ENCODE measurements at regions not wholly inside any gene's neighbourhood (a gene's known extent, or its start where the extent isn't known, plus 50 kb on each side); places are given as distances from the start of the nearest gene placed in this dataset.

GRCh38 chr4:35975617-35976355, 268.5 kb downstream of the ARAP2 start:
- intact Hi-C loops (cut with micrococcal nuclease), result no loop called here
- Mint-ChIP-seq H3K4me3 (no peak overlapping the region), H3K27ac (no peak overlapping the region), H3K27me3 (no peaks in the 10 kb centered on the region), H3K9me3 (no peaks in the 10 kb centered on the region), H3K4me1 (ENCODE audit: low read depth) (no peaks in the 10 kb centered on the region), H3K36me3 (ENCODE audit: low read depth) (no peaks in the 10 kb centered on the region)

DNA sequence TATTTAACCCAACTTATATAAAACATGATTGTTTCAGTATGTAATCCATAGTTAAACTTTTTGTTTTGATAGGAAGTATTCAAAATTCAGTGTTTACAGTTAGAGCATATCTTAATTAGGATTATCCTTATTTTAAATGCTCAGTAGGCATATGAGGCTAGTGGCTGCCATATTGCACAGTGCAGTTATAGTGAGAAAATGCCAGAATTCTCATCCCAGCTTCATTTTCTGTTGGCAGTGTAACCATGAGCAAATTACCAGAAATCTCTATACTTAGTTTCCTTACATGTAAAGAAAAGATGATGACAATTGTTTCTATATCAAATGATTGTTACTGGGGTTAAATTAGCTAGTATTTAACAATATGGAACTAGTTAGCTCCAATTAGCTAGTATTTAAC, 265.8 kb downstream of the ARAP2 start:
- H3K27ac Mint-ChIP-seq, result no peak overlapping the region
- intact Hi-C loops (cut with micrococcal nuclease), result no loop called here
- H3K27me3 Mint-ChIP-seq, result no peaks in the 10 kb centered on the region
- no peak overlapping the region for H3K4me3 Mint-ChIP-seq
- peaks cover 10% of the 10 kb centered on the region for H3K9me3 Mint-ChIP-seq
- H3K36me3 Mint-ChIP-seq (ENCODE audit: low read depth), result no peaks in the 10 kb centered on the region
- H3K4me1 Mint-ChIP-seq (ENCODE audit: low read depth), result peaks cover 12% of the 10 kb centered on the region

DNA sequence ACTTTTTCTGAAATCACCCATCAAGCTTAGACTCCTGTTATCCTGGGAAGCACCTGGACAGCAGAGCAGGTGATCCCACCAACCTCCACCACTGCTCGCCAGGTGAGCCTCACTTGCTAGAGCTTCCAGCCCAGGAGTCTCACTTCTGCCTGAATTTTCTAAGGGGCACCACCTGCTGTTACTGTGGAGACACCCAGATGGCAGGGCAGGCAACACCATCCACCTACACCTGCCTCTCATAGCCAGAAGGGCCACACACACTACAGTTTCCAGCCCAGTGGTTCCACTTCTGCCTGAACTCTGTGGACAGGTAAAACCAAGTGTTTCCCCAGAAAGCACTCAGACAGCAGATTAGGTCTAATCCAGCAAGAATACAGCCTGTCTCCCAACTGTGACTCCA, 262.0 kb downstream of the ARAP2 start:
- H3K36me3 Mint-ChIP-seq (ENCODE audit: low read depth), result no peaks in the 10 kb centered on the region
- intact Hi-C loops (cut with micrococcal nuclease), result no loop called here
- no peak overlapping the region for H3K4me3 Mint-ChIP-seq
- H3K9me3 Mint-ChIP-seq, result peaks cover 19% of the 10 kb centered on the region
- H3K4me1 Mint-ChIP-seq (ENCODE audit: low read depth), result peaks cover 12% of the 10 kb centered on the region
- H3K27ac Mint-ChIP-seq, result no peak overlapping the region
- no peaks in the 10 kb centered on the region for H3K27me3 Mint-ChIP-seq

DNA sequence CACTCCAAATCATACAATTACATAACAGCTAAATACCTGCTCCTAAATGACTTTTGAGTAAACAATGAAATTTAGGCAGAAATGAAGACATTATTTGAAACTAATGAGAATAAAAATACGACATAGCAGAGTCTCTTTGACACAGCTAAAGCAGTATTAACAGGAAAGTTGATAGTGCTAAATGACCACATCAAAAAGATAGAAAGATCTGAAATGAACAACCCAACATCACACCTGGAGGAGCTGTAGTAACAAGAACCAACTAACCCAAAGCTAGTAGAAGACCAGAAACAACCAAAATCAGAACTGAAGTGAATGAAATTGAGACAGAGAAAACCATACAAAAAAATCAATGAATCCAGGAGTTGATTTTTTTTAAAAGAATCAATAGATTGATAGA, 257.8 kb downstream of the ARAP2 start:
- H3K27me3 Mint-ChIP-seq, result no peaks in the 10 kb centered on the region
- peaks cover 8% of the 10 kb centered on the region for H3K4me1 Mint-ChIP-seq (ENCODE audit: low read depth)
- H3K9me3 Mint-ChIP-seq, result peaks cover 13% of the 10 kb centered on the region
- no peak overlapping the region for H3K4me3 Mint-ChIP-seq
- intact Hi-C loops (cut with micrococcal nuclease), result no loop called here
- no peak overlapping the region for H3K27ac Mint-ChIP-seq
- no peaks in the 10 kb centered on the region for H3K36me3 Mint-ChIP-seq (ENCODE audit: low read depth)

- no peaks in the 10 kb centered on the region for H3K36me3 Mint-ChIP-seq (ENCODE audit: low read depth)
- no peaks in the 10 kb centered on the region for H3K9me3 Mint-ChIP-seq
- no peak overlapping the region for H3K4me3 Mint-ChIP-seq
- intact Hi-C loops (cut with micrococcal nuclease), result no loop called here
- no peaks in the 10 kb centered on the region for H3K27me3 Mint-ChIP-seq
- no peak overlapping the region for H3K27ac Mint-ChIP-seq
- H3K4me1 Mint-ChIP-seq (ENCODE audit: low read depth), result no peaks in the 10 kb centered on the region
These were observed 250.7 kb downstream of the ARAP2 start for GRCh38 chr4:35993606-35994005.

DNA sequence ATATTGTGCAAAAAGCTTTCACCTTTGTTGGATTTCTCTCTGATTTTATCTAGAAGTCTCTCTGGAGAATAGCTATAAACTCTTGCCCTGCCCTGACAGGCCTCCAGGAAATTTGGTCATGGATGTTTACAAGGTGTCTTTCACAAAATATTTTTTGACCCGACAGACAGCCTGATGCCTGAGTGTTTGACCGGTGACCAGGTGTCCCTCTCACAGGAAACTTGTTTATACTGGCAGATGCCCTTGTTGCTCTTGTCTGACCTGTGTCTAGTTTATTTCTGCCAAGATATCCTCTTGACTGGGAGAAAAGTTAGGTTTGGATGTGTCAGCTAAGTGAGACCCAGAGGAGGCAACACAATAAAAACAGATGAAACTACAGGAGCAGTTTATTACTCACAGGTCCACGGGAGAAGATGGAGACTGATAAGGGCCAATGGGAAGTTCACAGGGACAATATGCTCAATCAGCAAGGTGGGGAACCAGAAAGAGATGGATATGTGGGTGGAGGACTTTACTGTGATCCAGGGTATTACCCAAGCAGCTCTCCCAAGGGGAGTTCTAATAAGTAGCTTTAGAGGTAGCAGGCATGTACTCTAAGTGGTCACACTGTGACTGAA, 243.3 kb downstream of the ARAP2 start:
- Mint-ChIP-seq H3K4me3 (no peak overlapping the region), H3K9me3 (no peaks in the 10 kb centered on the region), H3K27me3 (no peaks in the 10 kb centered on the region), H3K36me3 (ENCODE audit: low read depth) (no peaks in the 10 kb centered on the region), H3K27ac (no peak overlapping the region), H3K4me1 (ENCODE audit: low read depth) (no peaks in the 10 kb centered on the region)
- intact Hi-C loops (cut with micrococcal nuclease), result no loop called here

DNA sequence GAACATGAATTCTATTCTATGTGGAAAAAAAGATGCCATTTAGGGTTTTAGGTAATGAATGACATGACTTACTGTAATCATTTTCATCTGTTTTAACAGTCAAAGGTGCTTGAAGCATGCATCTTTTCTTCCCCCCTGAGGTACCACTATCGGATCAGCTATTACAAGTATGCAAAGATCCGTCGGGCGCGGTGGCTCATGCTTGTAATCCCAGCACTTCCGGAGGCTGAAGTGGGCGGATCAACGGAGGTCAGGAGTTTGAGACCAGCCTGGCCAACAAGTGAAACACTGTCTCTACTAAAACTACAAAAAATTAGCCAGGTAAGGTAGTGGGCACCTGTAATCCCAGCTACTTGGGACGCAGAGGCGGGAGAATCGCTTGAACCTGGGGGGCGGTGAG, 241.3 kb downstream of the ARAP2 start:
- Mint-ChIP-seq H3K9me3 (no peaks in the 10 kb centered on the region), H3K4me1 (ENCODE audit: low read depth) (no peaks in the 10 kb centered on the region), H3K36me3 (ENCODE audit: low read depth) (no peaks in the 10 kb centered on the region)

GRCh38 chr4:36004204-36004851, 240.0 kb downstream of the ARAP2 start:
- Mint-ChIP-seq H3K36me3 (ENCODE audit: low read depth) (no peaks in the 10 kb centered on the region), H3K4me3 (no peak overlapping the region), H3K27me3 (no peaks in the 10 kb centered on the region), H3K4me1 (ENCODE audit: low read depth) (no peaks in the 10 kb centered on the region), H3K9me3 (no peaks in the 10 kb centered on the region), H3K27ac (no peak overlapping the region)
- intact Hi-C loops (cut with micrococcal nuclease), result no loop called here

More for the DNA sequence above, 241.3 kb downstream of the ARAP2 start:
- Mint-ChIP-seq H3K27me3 (no peaks in the 10 kb centered on the region), H3K27ac (no peak overlapping the region), H3K4me3 (no peak overlapping the region)
- intact Hi-C loops (cut with micrococcal nuclease), result no loop called here

GRCh38 chr4:36006226-36006625, 238.1 kb downstream of the ARAP2 start:
- H3K27me3 Mint-ChIP-seq, result no peaks in the 10 kb centered on the region
- no peaks in the 10 kb centered on the region for H3K4me1 Mint-ChIP-seq (ENCODE audit: low read depth)
- intact Hi-C loops (cut with micrococcal nuclease), result no loop called here
- no peak overlapping the region for H3K4me3 Mint-ChIP-seq
- H3K36me3 Mint-ChIP-seq (ENCODE audit: low read depth), result no peaks in the 10 kb centered on the region
- H3K27ac Mint-ChIP-seq, result no peak overlapping the region
- H3K9me3 Mint-ChIP-seq, result no peaks in the 10 kb centered on the region

DNA sequence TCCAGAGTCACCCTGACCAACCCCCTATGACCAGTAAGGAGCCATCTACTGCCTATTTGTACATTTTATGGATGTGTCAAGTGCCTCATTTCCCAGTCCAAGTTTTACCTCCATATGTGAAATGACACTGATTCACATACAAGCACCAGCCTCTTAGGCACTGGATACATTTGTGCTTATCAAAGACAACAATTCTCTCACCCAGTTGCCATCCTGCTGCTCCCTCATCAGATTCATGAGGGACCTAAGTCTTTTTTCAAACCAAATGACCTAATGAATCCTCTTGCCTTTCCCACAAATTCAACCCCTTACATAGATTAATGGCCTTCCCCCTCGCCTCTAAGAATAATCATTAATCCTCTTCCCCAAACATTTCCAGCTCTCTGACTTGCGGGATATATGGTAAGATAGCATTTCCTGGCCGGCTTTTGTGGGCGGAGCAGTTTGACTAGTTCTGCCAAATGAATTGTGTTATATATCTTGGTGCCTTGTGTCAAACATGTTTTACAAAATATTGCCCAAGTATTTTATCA, 233.9 kb downstream of the ARAP2 start:
- intact Hi-C loops (cut with micrococcal nuclease), result no loop called here
- Mint-ChIP-seq H3K4me1 (ENCODE audit: low read depth) (no peaks in the 10 kb centered on the region), H3K27ac (no peak overlapping the region), H3K36me3 (ENCODE audit: low read depth) (no peaks in the 10 kb centered on the region), H3K4me3 (no peak overlapping the region), H3K27me3 (no peaks in the 10 kb centered on the region), H3K9me3 (no peaks in the 10 kb centered on the region)

- H3K9me3 Mint-ChIP-seq, result no peaks in the 10 kb centered on the region
- H3K27ac Mint-ChIP-seq, result no peak overlapping the region
- H3K4me3 Mint-ChIP-seq, result no peak overlapping the region
- intact Hi-C loops (cut with micrococcal nuclease), result no loop called here
- H3K36me3 Mint-ChIP-seq (ENCODE audit: low read depth), result no peaks in the 10 kb centered on the region
- H3K27me3 Mint-ChIP-seq, result no peaks in the 10 kb centered on the region
- H3K4me1 Mint-ChIP-seq (ENCODE audit: low read depth), result no peaks in the 10 kb centered on the region
These were observed 232.9 kb downstream of the ARAP2 start for GRCh38 chr4:36011381-36011780.

- Mint-ChIP-seq H3K36me3 (ENCODE audit: low read depth) (no peaks in the 10 kb centered on the region), H3K27ac (no peak overlapping the region), H3K4me3 (no peak overlapping the region), H3K4me1 (ENCODE audit: low read depth) (no peaks in the 10 kb centered on the region), H3K27me3 (no peaks in the 10 kb centered on the region), H3K9me3 (no peaks in the 10 kb centered on the region)
- intact Hi-C loops (cut with micrococcal nuclease), result no loop called here
These were observed 231.8 kb downstream of the ARAP2 start for GRCh38 chr4:36012503-36012902.

GRCh38 chr4:36013206-36013605, 231.1 kb downstream of the ARAP2 start:
- Mint-ChIP-seq H3K4me1 (ENCODE audit: low read depth) (no peaks in the 10 kb centered on the region), H3K27me3 (no peaks in the 10 kb centered on the region), H3K9me3 (no peaks in the 10 kb centered on the region), H3K27ac (no peak overlapping the region), H3K4me3 (no peak overlapping the region), H3K36me3 (ENCODE audit: low read depth) (no peaks in the 10 kb centered on the region)
- intact Hi-C loops (cut with micrococcal nuclease), result no loop called here
